HL-60 (cell line): ENCODE measurements at regions not wholly inside any gene's neighbourhood (a gene's known extent, or its start where the extent isn't known, plus 50 kb on each side); places are given as distances from the start of the nearest gene placed in this dataset.

Source experiments
- POLR2AphosphoS5 ChIP-seq: IDR thresholded peaks from 2 replicates; pipeline ENCODE4 v1.6.1; 2012; ENCODE audit warnings: low read depth
- TF ChIP-seq, protein P1 (sequence below): IDR thresholded peaks from 2 replicates; pipeline ENCODE4 v1.6.1; 2012; ENCODE audit warnings: low read depth; ENCODE audit not compliant: insufficient replicate concordance
- TF ChIP-seq, protein P2 (sequence below): IDR thresholded peaks from one replicate; pipeline ENCODE4 v1.5.1; 2011; ENCODE audit warnings: low read length, control low read depth, inconsistent platforms; ENCODE audit not compliant: insufficient read depth

DNA sequence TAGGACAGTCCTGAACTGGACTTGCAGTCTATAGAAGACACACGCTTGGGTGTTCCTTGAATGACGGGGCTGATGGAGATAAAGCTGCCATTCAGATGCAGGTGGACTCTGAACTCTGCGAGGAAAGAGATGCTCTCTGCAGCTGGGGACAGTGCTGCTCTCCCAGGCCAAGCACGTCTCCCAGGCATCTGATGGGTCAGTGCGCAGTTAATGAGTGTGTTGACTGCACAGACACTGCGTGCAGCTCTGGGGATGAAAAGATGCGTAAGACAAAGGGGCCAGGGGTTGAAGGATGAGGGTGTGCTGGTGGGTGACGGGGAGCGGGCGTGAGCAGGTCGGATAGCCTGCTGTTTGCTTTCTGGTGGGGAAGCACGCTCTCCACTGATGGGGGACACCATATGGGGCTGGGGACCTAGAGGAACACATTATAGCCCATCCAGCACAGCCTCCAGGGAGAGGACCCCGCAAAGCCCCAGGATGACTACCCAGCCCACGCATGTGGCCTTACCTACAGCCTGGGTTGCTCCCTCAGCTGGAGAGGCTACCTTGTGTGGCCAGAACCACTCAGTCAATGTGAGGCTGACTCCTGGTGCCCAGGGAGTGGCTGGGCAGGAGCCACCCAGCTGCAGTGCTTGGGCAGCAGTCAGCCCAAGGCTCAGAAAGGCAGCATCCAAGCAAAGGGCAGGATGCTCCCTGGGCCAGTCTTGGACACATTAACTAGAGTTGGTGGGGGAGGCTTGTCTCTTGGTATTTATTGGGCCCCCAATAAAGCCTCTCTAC is 246.3 kb downstream of the RBFOX3 start:
- TF ChIP-seq POLR2AphosphoS5 = no peak
- TF ChIP-seq, protein P1, sequence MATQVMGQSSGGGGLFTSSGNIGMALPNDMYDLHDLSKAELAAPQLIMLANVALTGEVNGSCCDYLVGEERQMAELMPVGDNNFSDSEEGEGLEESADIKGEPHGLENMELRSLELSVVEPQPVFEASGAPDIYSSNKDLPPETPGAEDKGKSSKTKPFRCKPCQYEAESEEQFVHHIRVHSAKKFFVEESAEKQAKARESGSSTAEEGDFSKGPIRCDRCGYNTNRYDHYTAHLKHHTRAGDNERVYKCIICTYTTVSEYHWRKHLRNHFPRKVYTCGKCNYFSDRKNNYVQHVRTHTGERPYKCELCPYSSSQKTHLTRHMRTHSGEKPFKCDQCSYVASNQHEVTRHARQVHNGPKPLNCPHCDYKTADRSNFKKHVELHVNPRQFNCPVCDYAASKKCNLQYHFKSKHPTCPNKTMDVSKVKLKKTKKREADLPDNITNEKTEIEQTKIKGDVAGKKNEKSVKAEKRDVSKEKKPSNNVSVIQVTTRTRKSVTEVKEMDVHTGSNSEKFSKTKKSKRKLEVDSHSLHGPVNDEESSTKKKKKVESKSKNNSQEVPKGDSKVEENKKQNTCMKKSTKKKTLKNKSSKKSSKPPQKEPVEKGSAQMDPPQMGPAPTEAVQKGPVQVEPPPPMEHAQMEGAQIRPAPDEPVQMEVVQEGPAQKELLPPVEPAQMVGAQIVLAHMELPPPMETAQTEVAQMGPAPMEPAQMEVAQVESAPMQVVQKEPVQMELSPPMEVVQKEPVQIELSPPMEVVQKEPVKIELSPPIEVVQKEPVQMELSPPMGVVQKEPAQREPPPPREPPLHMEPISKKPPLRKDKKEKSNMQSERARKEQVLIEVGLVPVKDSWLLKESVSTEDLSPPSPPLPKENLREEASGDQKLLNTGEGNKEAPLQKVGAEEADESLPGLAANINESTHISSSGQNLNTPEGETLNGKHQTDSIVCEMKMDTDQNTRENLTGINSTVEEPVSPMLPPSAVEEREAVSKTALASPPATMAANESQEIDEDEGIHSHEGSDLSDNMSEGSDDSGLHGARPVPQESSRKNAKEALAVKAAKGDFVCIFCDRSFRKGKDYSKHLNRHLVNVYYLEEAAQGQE = no peak
- TF ChIP-seq, protein P2, sequence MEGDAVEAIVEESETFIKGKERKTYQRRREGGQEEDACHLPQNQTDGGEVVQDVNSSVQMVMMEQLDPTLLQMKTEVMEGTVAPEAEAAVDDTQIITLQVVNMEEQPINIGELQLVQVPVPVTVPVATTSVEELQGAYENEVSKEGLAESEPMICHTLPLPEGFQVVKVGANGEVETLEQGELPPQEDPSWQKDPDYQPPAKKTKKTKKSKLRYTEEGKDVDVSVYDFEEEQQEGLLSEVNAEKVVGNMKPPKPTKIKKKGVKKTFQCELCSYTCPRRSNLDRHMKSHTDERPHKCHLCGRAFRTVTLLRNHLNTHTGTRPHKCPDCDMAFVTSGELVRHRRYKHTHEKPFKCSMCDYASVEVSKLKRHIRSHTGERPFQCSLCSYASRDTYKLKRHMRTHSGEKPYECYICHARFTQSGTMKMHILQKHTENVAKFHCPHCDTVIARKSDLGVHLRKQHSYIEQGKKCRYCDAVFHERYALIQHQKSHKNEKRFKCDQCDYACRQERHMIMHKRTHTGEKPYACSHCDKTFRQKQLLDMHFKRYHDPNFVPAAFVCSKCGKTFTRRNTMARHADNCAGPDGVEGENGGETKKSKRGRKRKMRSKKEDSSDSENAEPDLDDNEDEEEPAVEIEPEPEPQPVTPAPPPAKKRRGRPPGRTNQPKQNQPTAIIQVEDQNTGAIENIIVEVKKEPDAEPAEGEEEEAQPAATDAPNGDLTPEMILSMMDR = no peak
